GM21526 (cell line): ENCODE measurements at regions not wholly inside any gene's neighbourhood (a gene's known extent, or its start where the extent isn't known, plus 50 kb on each side); places are given as distances from the start of the nearest gene placed in this dataset.
A peak's percentile ranks its signal among the peaks of the same experiment; 100 is the strongest.

ENCODE experiments used
- ATAC-seq: cut with Tn5 transposase; IDR thresholded peaks from one replicate; pipeline ENCODE4 v1.9.1; 2021; ENCODE audit warnings: moderate library complexity; ENCODE audit not compliant: unreplicated experiment, low FRiP score

- no peak for ATAC-seq
These were observed 117.5 kb upstream of the TOP3B start for GRCh38 chr22:22099833-22100812.

GRCh38 chr22:22099194-22099486, 116.6 kb upstream of the TOP3B start:
- ATAC-seq: peak; percentile 61

- peak; percentile 26 for ATAC-seq
These were observed 116.0 kb upstream of the TOP3B start for GRCh38 chr22:22098457-22099193.

- ATAC-seq: no peak
These were observed 115.2 kb upstream of the TOP3B start for GRCh38 chr22:22097727-22098228.

- no peak for ATAC-seq
These were observed 112.3 kb upstream of the TOP3B start for GRCh38 chr22:22094921-22095320.

- no peak for ATAC-seq
These were observed 111.9 kb upstream of the TOP3B start for GRCh38 chr22:22094514-22094913.

GRCh38 chr22:22093743-22094142, 111.2 kb upstream of the TOP3B start:
- no peak for ATAC-seq

GRCh38 chr22:22092974-22093373, 110.4 kb upstream of the TOP3B start:
- no peak for ATAC-seq

GRCh38 chr22:22092101-22092500, 109.5 kb upstream of the TOP3B start:
- no peak for ATAC-seq

GRCh38 chr22:22091400-22091878, 108.9 kb upstream of the TOP3B start:
- ATAC-seq: no peak

- ATAC-seq: no peak
These were observed 108.2 kb upstream of the TOP3B start for GRCh38 chr22:22090650-22091399.

GRCh38 chr22:22089459-22090308, 107.1 kb upstream of the TOP3B start:
- no peak for ATAC-seq

GRCh38 chr22:22088658-22089458, 106.3 kb upstream of the TOP3B start:
- ATAC-seq: no peak

- ATAC-seq: no peak
These were observed 105.5 kb upstream of the TOP3B start for GRCh38 chr22:22087854-22088657.

GRCh38 chr22:22086501-22087158, 104.0 kb upstream of the TOP3B start:
- no peak for ATAC-seq

- no peak for ATAC-seq
These were observed 103.3 kb upstream of the TOP3B start for GRCh38 chr22:22085702-22086500.
